Upper lobe of left lung (tissue), 4 donors: ENCODE measurements at regions not wholly inside any gene's neighbourhood (a gene's known extent, or its start where the extent isn't known, plus 50 kb on each side); places are given as distances from the start of the nearest gene placed in this dataset.

Experiments
- POLR2A ChIP-seq, 4 donors: fragments of 450-650 bp; IDR thresholded peaks; one replicate each; pipeline ENCODE4 v1.5.1; 2016 to 2017; ENCODE audit warnings: antibody characterized with exemption in 4 of 4, mild to moderate bottlenecking in 2 of 4
- TF ChIP-seq, protein P1 (sequence below), 6 experiments: fragments of 450-650 bp in 4 of 6; fragments of 200-600 bp in 2 of 6; sonication (generic) in 2 of 6; IDR thresholded peaks; one replicate each; pipeline ENCODE4 v1.5.1; 2016 to 2019; ENCODE audit warnings: antibody characterized with exemption in 6 of 6

DNA sequence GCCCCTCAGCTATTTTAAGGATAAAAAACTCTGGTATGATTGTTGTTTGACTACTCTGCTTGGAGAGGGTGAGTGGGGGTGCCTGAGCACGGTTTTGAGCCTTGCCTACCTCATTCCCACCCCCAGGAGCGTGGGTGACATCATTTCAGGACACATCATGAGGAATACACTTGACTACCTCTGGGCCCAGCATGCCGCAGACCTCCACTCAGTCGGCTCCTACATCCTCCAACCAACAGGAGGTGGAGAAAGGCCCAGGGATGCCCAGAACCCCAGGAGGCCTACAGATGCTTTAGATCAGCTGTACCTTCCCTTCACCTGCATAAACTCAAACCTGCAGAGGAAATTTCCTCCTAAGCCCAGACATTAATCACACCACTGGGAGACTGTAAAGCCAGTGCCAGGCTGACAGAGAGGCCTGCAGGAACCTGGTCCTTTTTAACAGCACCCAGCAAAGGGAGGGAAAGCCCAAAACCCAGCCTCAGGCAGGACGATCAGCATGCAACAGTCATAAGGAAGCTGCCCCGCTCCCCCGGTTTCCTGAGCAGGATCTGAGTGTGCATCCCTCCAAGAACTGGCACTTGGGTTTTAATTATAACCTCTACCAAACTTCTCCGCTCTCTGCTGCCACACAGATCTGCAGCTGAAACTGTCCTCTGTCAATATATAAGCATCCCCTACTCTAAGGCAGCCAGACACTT is 61.7 kb upstream of the ZNRF2 start:
- TF ChIP-seq POLR2A (IDR thresholded peaks at IDR 0.05): no peak
- TF ChIP-seq, protein P1, sequence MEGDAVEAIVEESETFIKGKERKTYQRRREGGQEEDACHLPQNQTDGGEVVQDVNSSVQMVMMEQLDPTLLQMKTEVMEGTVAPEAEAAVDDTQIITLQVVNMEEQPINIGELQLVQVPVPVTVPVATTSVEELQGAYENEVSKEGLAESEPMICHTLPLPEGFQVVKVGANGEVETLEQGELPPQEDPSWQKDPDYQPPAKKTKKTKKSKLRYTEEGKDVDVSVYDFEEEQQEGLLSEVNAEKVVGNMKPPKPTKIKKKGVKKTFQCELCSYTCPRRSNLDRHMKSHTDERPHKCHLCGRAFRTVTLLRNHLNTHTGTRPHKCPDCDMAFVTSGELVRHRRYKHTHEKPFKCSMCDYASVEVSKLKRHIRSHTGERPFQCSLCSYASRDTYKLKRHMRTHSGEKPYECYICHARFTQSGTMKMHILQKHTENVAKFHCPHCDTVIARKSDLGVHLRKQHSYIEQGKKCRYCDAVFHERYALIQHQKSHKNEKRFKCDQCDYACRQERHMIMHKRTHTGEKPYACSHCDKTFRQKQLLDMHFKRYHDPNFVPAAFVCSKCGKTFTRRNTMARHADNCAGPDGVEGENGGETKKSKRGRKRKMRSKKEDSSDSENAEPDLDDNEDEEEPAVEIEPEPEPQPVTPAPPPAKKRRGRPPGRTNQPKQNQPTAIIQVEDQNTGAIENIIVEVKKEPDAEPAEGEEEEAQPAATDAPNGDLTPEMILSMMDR (IDR thresholded peaks at IDR 0.05): no peak
